ENCODE measurements at regions not wholly inside any gene's neighbourhood (a gene's known extent, or its start where the extent isn't known, plus 50 kb on each side); places are given as distances from the start of the nearest gene placed in this dataset.

- DNase-seq (ENCODE audit: low read depth in 2 of 3, low spot score in 2 of 3) = no peak
These were observed 652.1 kb downstream of the TLE4 start for GRCh38 chr9:80223897-80224296.

DNA sequence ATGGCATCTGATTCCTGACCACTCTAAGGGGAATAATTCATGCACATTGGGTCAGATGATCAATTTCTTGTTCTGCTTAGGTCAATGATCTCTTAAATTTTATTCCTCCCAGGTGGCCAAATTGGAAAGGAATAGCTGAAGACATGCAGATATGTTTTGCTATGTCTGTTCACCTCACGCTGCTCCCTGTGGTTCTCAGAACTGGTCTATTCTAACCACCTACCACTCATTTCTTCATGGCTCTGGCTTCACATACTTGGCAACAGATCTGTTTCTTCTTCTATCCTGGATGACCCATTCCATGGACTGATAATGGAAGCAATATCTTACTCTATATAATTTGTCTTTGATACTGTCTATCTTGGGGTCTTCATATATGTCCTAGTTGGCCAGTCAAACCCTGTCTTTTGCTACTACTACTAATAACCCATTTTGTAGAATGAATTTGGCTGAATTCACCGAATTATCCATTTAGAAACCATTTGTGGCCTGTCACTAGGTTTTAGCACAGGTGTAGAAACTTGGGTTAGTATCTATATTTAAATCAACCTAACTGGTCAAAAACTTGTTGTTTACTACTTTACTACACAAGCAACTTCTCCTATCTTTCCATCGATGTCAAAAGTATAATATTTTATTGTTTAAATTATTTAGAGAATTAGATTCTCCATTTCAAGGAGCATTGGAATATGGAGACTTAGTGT is 650.9 kb downstream of the TLE4 start:
- DNase-seq (ENCODE audit: low read depth in 2 of 3, low spot score in 2 of 3) = no peak

GRCh38 chr9:80218328-80218727 is 646.6 kb downstream of the TLE4 start:
- no peak for DNase-seq (ENCODE audit: low read depth in 2 of 3, low spot score in 2 of 3)

GRCh38 chr9:80213613-80214012 is 641.8 kb downstream of the TLE4 start:
- DNase-seq (ENCODE audit: low read depth in 2 of 3, low spot score in 2 of 3) = no peak

- DNase-seq (ENCODE audit: low read depth in 2 of 3, low spot score in 2 of 3) = no peak
These were observed 636.9 kb downstream of the TLE4 start for GRCh38 chr9:80208696-80209095.

- no peak for DNase-seq (ENCODE audit: low read depth in 2 of 3, low spot score in 2 of 3)
These were observed 632.3 kb downstream of the TLE4 start for GRCh38 chr9:80204054-80204453.

DNA sequence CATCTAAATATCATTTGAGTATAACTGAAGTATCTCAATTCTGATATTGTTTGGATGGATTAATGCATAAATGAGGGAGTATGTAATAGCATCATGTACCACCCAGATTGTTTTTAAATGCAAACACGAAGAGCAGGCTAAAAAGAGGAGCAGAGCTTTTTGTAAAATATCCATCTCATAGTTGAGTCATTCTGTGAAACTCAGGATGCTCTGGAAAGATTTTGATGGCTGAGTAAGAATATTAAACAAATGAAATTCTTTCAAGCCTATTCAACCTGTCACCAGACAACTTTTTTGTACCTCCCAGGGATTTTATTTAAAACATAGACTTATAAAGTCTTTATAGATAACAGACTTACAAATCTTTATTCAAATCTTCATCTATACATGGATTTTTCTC is 625.9 kb downstream of the TLE4 start:
- no peak for DNase-seq (ENCODE audit: low read depth in 2 of 3, low spot score in 2 of 3)

- DNase-seq (ENCODE audit: low read depth in 2 of 3, low spot score in 2 of 3) = no peak
These were observed 619.3 kb downstream of the TLE4 start for GRCh38 chr9:80191108-80191507.

- DNase-seq (ENCODE audit: low read depth in 2 of 3, low spot score in 2 of 3) = no peak
These were observed 616.8 kb downstream of the TLE4 start for GRCh38 chr9:80188579-80188978.

DNA sequence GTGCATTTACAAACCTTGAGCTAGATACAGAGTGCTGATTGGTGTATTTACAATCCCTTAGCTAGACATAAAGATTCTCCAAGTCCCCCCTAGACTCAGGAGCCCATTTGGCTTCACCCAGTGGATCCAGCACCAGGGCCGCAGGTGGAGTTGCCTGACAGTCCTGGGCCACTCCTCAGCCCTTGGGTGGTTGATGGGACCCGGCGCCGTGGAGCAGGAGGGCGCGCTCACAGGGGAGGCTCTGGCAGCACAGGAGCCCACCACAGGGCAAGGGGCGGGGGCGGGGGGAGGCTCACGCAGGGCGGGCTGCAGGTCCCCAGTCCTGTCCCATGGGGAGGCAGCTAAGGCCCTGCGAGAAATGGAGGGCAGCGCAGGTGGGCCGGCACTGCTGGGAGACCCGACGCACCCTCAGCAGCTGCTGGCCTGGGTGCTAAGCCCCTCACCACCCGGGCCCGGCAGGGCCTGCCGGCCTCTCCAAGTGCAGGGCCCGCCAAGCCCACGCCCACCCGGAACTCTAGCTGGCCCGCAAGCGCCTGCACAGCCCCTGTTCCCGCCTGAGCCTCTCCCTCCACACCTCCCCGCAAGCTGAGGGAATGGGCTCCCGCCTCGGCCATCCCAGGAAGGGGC is 613.5 kb downstream of the TLE4 start:
- DNase-seq (ENCODE audit: low read depth in 2 of 3, low spot score in 2 of 3) = no peak

DNA sequence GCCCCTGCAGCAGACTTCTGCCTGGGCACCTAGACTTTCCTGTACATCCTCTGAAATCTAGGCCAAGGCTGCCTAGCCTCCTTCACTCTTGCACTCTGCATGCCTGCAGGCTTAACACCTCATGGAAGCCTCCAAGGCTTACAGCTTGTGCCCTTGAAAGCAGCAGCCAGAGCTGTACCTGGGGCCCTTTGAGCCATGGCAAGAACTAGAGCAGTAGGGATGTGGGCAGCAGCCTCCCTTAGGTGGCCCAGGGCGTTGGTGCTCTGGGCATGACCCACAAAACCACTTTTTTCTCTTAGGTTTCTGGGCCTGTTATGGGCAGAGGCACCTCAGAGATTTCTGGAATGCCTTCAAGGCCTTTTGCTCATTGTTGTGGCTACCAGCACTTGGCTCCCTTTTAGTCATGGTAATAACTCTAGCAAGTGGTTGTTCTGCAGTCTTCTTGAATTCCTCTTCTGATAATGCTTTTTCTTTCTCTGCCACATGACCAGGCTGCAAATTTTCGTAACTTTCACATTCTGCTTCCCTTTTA is 606.2 kb downstream of the TLE4 start:
- DNase-seq (ENCODE audit: low read depth in 2 of 3, low spot score in 2 of 3) = no peak

- DNase-seq (ENCODE audit: low read depth in 2 of 3, low spot score in 2 of 3) = peak in 2 of 3 donors; percentile 12 to 43
These were observed 603.8 kb downstream of the TLE4 start for GRCh38 chr9:80175286-80176150.

GRCh38 chr9:80163889-80164288 is 592.1 kb downstream of the TLE4 start:
- no peak for DNase-seq (ENCODE audit: low read depth in 2 of 3, low spot score in 2 of 3)

DNA sequence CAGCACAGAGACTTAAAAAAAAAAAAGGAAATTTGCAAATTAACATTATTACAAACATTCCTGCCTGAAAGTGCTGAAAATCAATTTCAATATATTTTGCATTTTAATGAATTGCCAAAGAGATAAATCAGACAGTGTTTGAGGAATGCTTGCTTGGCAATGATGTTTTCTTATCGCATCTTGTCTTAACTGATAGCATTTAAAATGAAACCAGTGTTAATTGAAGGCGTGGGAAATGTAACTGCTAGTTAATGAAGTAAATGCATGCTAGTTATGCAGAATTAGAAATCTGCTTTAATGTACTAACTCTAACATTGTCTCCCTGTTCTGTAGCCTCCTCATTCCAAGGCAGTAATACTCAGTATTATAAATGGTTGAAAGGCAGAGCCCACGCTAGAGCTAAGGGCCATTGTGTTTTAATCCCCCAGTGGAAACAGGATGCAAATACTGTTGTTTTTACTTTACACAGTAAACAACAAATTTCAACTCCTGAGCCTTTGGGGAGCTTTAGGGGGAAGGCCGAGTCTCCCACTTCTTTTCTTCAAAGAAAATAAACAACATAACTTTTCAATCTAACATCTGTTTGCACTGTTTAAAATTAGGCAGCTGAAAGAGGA is 586.9 kb downstream of the TLE4 start:
- DNase-seq (ENCODE audit: low read depth in 2 of 3, low spot score in 2 of 3) = no peak

DNA sequence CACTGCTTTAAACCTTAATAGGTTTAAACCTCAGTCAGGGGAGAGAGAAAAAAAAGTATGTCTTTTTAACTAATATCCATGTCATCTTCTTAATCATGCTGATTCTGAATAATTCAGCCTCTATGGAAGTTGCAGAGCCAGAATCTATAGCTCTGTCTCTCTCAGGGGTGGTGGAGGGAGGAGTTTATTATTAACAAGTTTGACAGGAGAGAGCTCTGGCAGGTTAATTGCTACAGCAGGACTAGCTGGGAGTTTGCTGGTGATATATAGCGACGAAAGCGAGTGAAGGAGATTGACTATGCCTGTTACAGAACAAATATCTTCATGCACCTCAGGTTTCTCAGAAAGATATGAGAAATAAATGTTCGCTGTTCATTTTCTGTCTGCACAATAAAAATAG is 586.4 kb downstream of the TLE4 start:
- DNase-seq (ENCODE audit: low read depth in 2 of 3, low spot score in 2 of 3) = no peak

GRCh38 chr9:80157561-80157983 is 585.8 kb downstream of the TLE4 start:
- no peak for DNase-seq (ENCODE audit: low read depth in 2 of 3, low spot score in 2 of 3)

DNA sequence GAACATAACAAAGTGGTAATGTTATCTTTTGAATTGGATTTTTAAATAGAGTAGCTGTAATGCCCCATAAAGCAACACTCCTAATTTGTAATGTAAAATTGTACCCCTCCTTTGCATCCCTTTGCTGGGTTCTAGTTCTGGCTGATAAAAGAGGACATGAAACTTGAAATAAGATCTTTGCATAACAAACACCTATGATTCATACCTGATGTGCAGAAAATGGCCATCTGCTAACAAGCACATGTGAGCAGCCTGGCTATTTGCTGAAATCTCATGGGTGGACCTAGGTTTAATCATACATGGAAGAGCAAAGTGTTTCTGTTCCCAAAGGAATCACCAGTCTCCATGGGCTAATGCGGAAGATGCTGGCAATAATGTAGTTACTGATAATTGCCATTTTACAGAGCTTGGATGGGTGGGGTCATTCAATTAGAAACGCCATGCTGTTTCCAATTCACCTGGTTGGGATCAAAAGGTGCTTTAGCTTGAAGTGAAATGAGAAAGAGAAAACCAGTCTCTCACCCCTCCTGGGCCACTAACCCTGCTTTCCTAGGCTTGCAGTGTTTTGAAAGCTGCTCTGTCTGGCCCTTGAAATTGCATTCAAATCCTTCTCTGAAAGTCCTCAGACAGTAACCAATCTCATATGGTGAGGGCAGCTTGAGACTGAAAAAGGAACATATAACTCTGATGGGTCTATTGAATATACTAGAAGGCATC is 585.1 kb downstream of the TLE4 start:
- DNase-seq (ENCODE audit: low read depth in 2 of 3, low spot score in 2 of 3) = no peak

DNA sequence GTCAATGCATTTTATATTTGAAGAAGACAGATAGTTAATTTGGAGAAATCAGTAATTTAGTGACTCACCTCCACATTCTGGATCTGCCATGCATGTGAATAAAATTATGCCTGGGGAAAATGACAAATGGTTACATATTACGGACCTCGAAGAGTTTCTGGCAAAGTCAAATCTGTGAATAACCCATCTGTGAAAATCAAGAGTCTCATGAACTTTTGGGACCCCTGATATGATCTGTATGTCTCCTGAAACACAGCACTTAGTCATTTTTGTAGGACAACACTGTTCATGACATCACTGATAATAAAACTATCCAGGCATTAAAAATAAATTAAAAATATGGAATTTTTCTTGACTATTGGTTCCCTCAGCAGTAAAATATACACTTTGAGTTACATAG is 584.5 kb downstream of the TLE4 start:
- no peak for DNase-seq (ENCODE audit: low read depth in 2 of 3, low spot score in 2 of 3)

DNA sequence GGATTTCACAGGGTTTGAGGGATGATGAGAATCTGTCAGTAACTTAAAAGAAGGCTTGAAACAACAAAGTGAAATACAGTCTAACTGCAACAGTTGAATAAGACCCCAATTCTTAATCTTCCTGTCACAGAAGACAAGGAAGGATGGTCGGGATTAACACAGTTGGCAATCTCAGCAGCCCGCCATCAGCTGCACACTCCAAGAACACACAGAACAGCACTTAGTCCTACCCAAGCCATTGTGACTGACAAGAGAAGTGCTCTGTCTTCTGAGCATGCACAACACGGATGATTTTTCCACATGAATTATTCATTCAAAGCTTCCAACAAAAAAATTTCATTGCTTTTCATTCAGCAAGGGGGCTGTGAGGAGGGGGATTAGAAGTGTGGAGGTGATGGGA is 576.1 kb downstream of the TLE4 start:
- no peak for DNase-seq (ENCODE audit: low read depth in 2 of 3, low spot score in 2 of 3)

DNA sequence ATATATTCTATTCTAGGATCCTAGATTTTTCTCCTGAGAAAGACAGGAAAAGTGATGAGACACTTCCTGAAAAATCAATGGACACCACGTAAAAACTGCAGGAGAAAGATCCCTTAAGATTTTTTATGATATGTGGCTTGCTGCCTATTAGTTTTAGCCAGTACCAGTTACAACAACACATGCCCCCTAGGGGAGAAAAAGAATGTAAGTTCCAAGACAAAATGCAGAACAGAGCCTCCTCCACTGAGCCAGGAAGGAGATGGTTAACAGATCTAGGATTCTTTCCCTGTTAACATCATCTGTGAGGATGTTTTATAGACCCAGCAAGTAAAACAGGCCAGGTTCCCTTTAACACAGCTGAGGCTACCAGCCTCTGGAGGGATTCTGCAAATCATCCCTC is 574.7 kb downstream of the TLE4 start:
- DNase-seq (ENCODE audit: low read depth in 2 of 3, low spot score in 2 of 3) = peak in 1 of 3 donors; percentile 2
